Sigmoid colon (tissue), 6 donors: ENCODE measurements at regions not wholly inside any gene's neighbourhood (a gene's known extent, or its start where the extent isn't known, plus 50 kb on each side); places are given as distances from the start of the nearest gene placed in this dataset.

ENCODE experiments used
- DNase-seq: peaks from one replicate; pipeline ENCODE4 v3.0.0-alpha.2; 2019
- H3K27ac ChIP-seq, 4 donors: fragments of 200-600 bp; sonication (generic); one replicate each; pipeline ENCODE4 v1.5.1; 2016 to 2019; ENCODE audit warnings: mild to moderate bottlenecking in 1 of 4
- H3K27me3 ChIP-seq, 3 donors: fragments of 200-600 bp; sonication (generic); one replicate each; pipeline ENCODE4 v1.5.1; 2019; ENCODE audit warnings: mild to moderate bottlenecking in 1 of 3
- H3K36me3 ChIP-seq, 4 donors: fragments of 200-600 bp; sonication (generic); one replicate each; pipeline ENCODE4 v1.5.1; 2016 to 2019
- H3K4me1 ChIP-seq, 4 donors: fragments of 200-600 bp; sonication (generic); one replicate each; pipeline ENCODE4 v1.5.1; 2017 to 2019
- H3K4me3 ChIP-seq, 4 donors: fragments of 200-600 bp; sonication (generic); one replicate each; pipeline ENCODE4 v1.5.1; 2017 to 2019; ENCODE audit warnings: mild to moderate bottlenecking in 2 of 4, moderate library complexity in 1 of 4
- H3K9me3 ChIP-seq, 4 donors: fragments of 200-600 bp in 3 of 4; sonication (generic) in 3 of 4; one replicate each; pipeline versions ENCODE4 v1.5.1 to v1.6.1; 2013 to 2019
- CTCF ChIP-seq, 4 experiments: fragments of 450-650 bp in 3 of 4; fragments of 200-600 bp in 1 of 4; IDR thresholded peaks; one replicate each; pipeline ENCODE4 v1.5.1; 2016 to 2019; ENCODE audit warnings: antibody characterized with exemption in 4 of 4, mild to moderate bottlenecking in 3 of 4, moderate library complexity in 2 of 4
- EP300 ChIP-seq, 4 donors: sonication (generic); formaldehyde crosslinking; IDR thresholded peaks; one replicate each; pipeline ENCODE4 v1.6.1; 2017; ENCODE audit warnings: antibody characterized with exemption in 4 of 4
- POLR2A ChIP-seq, 2 donors: fragments of 450-650 bp; IDR thresholded peaks; one replicate each; pipeline ENCODE4 v1.6.1; 2016; ENCODE audit warnings: antibody characterized with exemption in 2 of 2, mild to moderate bottlenecking in 2 of 2, moderate library complexity in 2 of 2
- POLR2AphosphoS5 ChIP-seq, 4 donors: sonication (generic); formaldehyde crosslinking; IDR thresholded peaks; one replicate each; pipeline ENCODE4 v1.6.1; 2017; ENCODE audit warnings: antibody characterized with exemption in 4 of 4
- WGBS, 2 donors: extraction: QIAGEN DNeasy Blood & Tissue Kit; methylation state at CpG; one replicate each; pipeline ENCODE4 v1.1.7; 2013; 5-methylcytosine and 5-hydroxymethylcytosine counted together
- intact Hi-C: fragments of 100-400 bp; cut with DNase I; formaldehyde crosslinking; loops from one replicate; pipeline ENCODE4 v1.15.1; 2023
- donor health status: healthy with polysubstance abuse.
- donor health status: healthy.

DNA sequence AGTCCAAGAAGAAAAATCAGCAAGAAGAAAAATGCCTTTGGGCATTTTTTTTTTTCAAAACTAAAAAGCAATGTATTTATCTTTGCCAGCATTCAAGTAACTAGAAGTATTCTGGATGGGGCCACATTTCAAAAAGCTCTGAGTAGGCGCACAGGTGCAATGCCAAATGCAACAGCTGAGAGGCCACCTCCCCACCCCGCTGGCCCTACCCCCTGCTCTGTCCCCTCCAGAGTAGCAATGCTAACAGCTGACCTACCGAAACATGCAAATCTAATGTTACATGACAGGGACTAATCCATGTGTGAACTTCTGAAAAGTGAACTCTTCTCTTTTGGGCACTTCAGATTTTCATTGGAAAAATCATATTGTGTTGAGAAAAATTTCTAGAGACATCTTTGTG lies 153.7 kb upstream of the SLC38A2 start:
- Histone ChIP-seq H3K4me1 (peaks cover 0 to 47% (median 41%) of the 10 kb centered on the region in 4 donors), H3K27me3 (no peaks in the 10 kb centered on the region), H3K9me3 (no peaks in the 10 kb centered on the region), H3K27ac (peak overlapping the region in 1 of 4 donors; percentile 84), H3K36me3 (no peaks in the 10 kb centered on the region), H3K4me3 (no peak overlapping the region)
- no peak for TF ChIP-seq POLR2AphosphoS5 (IDR thresholded peaks at IDR 0.05)
- TF ChIP-seq CTCF (IDR thresholded peaks at IDR 0.05): no peak
- TF ChIP-seq POLR2A (IDR thresholded peaks at IDR 0.05): no peak
- no peak for TF ChIP-seq EP300 (IDR thresholded peaks at IDR 0.05)
- intact Hi-C loops: no loop called here
- no peak for DNase-seq
- WGBS, 2 donors: 73 to 85% methylated on average over 3 of the region's 3 CpGs

DNA sequence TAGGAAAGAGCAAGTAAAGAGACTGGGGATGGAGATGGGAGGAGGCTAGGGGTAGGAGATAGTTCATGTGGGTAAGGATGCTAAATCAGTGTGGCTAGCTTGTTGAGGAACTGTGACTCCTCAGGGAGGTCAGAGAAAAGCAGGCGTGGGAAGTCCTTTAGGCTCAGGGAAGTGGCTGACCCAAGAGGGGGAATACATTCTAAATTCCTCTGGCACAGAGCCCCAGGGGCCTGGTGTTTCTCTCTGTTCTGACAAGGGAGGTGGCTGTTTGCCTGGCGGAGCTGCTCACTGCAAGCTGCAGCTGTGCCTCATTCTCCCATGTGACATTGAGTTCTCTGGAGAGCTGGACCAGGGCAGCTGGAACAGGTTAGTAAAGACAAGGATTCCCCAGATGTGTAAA lies 152.2 kb upstream of the SLC38A2 start:
- Histone ChIP-seq H3K27ac (peak overlapping the region; percentile 68 to 84 (median 80)), H3K27me3 (no peaks in the 10 kb centered on the region), H3K4me3 (no peak overlapping the region), H3K9me3 (no peaks in the 10 kb centered on the region), H3K4me1 (peaks cover 0 to 48% (median 42%) of the 10 kb centered on the region in 4 donors), H3K36me3 (no peaks in the 10 kb centered on the region)
- peak in 3 of 4 donors; percentile 51 to 73 (median 72) for TF ChIP-seq EP300 (IDR thresholded peaks at IDR 0.05)
- peak; percentile 73 to 94 (median 94) for TF ChIP-seq POLR2AphosphoS5 (IDR thresholded peaks at IDR 0.05)
- no peak for TF ChIP-seq POLR2A (IDR thresholded peaks at IDR 0.05)
- no peak for TF ChIP-seq CTCF (IDR thresholded peaks at IDR 0.05)
- peak; percentile 98 for DNase-seq
- WGBS, 2 donors: 78% methylated on average over 2 of the region's 2 CpGs
- intact Hi-C loops: loop anchor here (2.0 kb wide), 1 partner anchor 30 kb away; no protein-coding TSS in a partner anchor

DNA sequence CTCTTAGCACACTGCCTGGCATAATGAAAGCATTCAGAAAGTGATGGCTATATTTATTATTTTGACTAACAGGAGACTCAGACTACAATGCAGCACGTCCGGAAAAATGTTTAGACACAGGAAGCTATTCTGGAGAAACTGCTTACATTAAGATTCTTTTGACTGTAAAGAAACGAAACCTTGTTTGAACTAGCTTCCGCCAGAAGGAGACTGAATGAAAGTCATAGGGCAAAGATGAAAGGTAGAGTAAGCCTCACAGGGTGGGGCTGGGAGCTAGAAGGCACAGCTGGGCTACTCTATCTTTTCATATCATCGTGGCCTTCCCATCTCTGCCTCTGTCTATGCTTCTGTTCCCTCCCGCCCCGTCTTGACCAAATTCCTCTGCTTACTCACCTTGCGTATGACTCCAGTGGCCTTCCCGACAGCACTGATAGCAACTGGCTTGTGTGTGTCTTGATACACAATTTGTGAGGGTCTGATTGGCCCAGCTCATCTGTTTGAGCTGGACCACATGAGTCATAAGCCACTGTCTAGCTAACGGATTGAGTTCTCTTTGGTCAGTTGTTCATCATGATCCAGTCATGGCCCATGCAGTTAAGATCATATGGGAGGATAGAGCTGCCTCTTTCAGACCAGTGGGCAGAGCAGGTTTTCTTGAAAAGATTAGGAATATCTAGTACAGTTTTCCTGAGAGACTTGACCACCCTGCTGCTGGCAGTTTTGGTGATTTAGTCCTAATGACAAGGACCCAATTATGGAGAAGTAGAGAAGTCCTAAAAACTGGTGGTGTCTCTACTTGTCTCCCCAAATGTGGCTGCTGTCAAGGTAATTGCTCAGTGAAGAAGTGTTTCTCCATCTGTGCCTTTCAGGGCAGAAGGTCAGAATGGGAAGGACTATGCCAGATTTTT lies 151.5 kb upstream of the SLC38A2 start:
- peaks cover 0 to 48% (median 43%) of the 10 kb centered on the region in 4 donors for H3K4me1 ChIP-seq
- H3K27me3 ChIP-seq: no peaks in the 10 kb centered on the region
- DNase-seq: no peak
- TF ChIP-seq POLR2A (IDR thresholded peaks at IDR 0.05): no peak
- TF ChIP-seq POLR2AphosphoS5 (IDR thresholded peaks at IDR 0.05): no peak
- no peak for TF ChIP-seq CTCF (IDR thresholded peaks at IDR 0.05)
- no peak for TF ChIP-seq EP300 (IDR thresholded peaks at IDR 0.05)
- intact Hi-C loops: loop anchor here (2.0 kb wide), 1 partner anchor 31 kb away; no protein-coding TSS in a partner anchor
- WGBS, 2 donors: 55 to 73% methylated on average over 10 of the region's 10 CpGs
- peak overlapping the region; percentile 68 to 84 (median 80) for H3K27ac ChIP-seq
- no peaks in the 10 kb centered on the region for H3K9me3 ChIP-seq
- H3K4me3 ChIP-seq: no peak overlapping the region
- H3K36me3 ChIP-seq: no peaks in the 10 kb centered on the region

GRCh38 chr12:46523446-46523845 lies 150.9 kb upstream of the SLC38A2 start:
- Histone ChIP-seq H3K27me3 (no peaks in the 10 kb centered on the region), H3K27ac (peak overlapping the region in 3 of 4 donors; percentile 30 to 84 (median 83)), H3K36me3 (no peaks in the 10 kb centered on the region), H3K9me3 (no peaks in the 10 kb centered on the region), H3K4me3 (no peak overlapping the region), H3K4me1 (peaks cover 0 to 54% (median 46%) of the 10 kb centered on the region in 4 donors)
- TF ChIP-seq CTCF (IDR thresholded peaks at IDR 0.05) (no peak), EP300 (IDR thresholded peaks at IDR 0.05) (no peak), POLR2AphosphoS5 (IDR thresholded peaks at IDR 0.05) (no peak), POLR2A (IDR thresholded peaks at IDR 0.05) (no peak)
- WGBS, 2 donors: 82 to 91% methylated on average over 2 of the region's 2 CpGs
- DNase-seq: no peak
- intact Hi-C loops: no loop called here
